ENCODE measurements at regions not wholly inside any gene's neighbourhood (a gene's known extent, or its start where the extent isn't known, plus 50 kb on each side); places are given as distances from the start of the nearest gene placed in this dataset.

- Histone ChIP-seq H2BK120ac (replicated peaks; ENCODE audit: low read depth, low read length) (no peak overlapping the region), H3K14ac (ENCODE audit: insufficient read length) (no peak overlapping the region), H3K79me1 (ENCODE audit: low read depth, low read length) (no peaks in the 10 kb centered on the region), H2BK15ac (ENCODE audit: low read length) (no peak overlapping the region), H4K20me1 (replicated peaks in 1 of 2; ENCODE audit: control insufficient read depth in 1 of 2, insufficient read depth in 2 of 2, low read length in 2 of 2) (no peaks in the 10 kb centered on the region), H3K4me1 (replicated peaks in 1 of 4; ENCODE audit: control insufficient read depth in 3 of 4, insufficient read depth in 4 of 4, low read length in 3 of 4) (peaks cover 0 to 5% (median 2%) of the 10 kb centered on the region in 4 experiments; a peak in 1 of 7 replicates), H3K23me2 (ENCODE audit: low read depth, low read length) (no peaks in the 10 kb centered on the region), H3K27ac (ENCODE audit: low read depth, low read length) (no peak overlapping the region), H3K27me3 (replicated peaks in 1 of 4; ENCODE audit: control insufficient read depth in 3 of 4, extremely low read depth in 1 of 4, insufficient read depth in 3 of 4, low read length in 3 of 4) (no peaks in the 10 kb centered on the region), H3K56ac (replicated peaks; ENCODE audit: insufficient read length, low read depth, low read length) (no peak overlapping the region), H3K18ac (ENCODE audit: extremely low read depth, low read length) (no peak overlapping the region), H4K5ac (ENCODE audit: insufficient read length, low read depth, low read length) (no peak overlapping the region), H3K9ac (replicated peaks in 1 of 4; ENCODE audit: extremely low read depth in 1 of 4, low read depth in 3 of 4, low read length in 3 of 4) (no peak overlapping the region), H3K4ac (replicated peaks; ENCODE audit: insufficient read length, low read depth, low read length) (no peak overlapping the region), H4K91ac (replicated peaks; ENCODE audit: insufficient read length, low read length) (no peak overlapping the region), H2BK5ac (ENCODE audit: low read depth, low read length) (no peak overlapping the region), H4K8ac (ENCODE audit: extremely low read depth, insufficient read depth, low read length) (no peak overlapping the region), H3K36me3 (ENCODE audit: control insufficient read depth in 2 of 4, insufficient read depth in 4 of 4, low read length in 3 of 4) (no peaks in the 10 kb centered on the region), H2AFZ (ENCODE audit: low read length) (no peak overlapping the region), H2AK5ac (ENCODE audit: low read depth, low read length) (no peak overlapping the region), H3K4me3 (ENCODE audit: extremely low read depth in 1 of 4, insufficient read depth in 2 of 4, low read depth in 3 of 4, low read length in 4 of 4) (no peak overlapping the region), H3K9me3 (ENCODE audit: insufficient read depth in 2 of 2, low read depth in 1 of 2, low read length in 1 of 2) (no peaks in the 10 kb centered on the region), H3K23ac (ENCODE audit: insufficient read length) (no peak overlapping the region), H2BK12ac (ENCODE audit: low read depth, low read length) (no peak overlapping the region), H2BK20ac (ENCODE audit: low read length) (no peak overlapping the region), H3K4me2 (ENCODE audit: insufficient read depth in 1 of 2, low read depth in 2 of 2, low read length in 2 of 2) (peak overlapping the region in 1 of 2 experiments; percentile 24; a peak in 2 of 4 replicates), H3K79me2 (ENCODE audit: control insufficient read depth in 1 of 2, insufficient read depth in 2 of 2, low read length in 2 of 2) (no peaks in the 10 kb centered on the region)
- WGBS, 2 experiments (ENCODE audit: extremely low coverage in 1 of 2, insufficient coverage in 1 of 2, insufficient read length in 1 of 2, insufficient replicate concordance in 2 of 2, low coverage in 1 of 2, low lambda C conversion rate in 2 of 2, missing lambda C conversion rate in 1 of 2), result 62% methylated on average over 4 of the region's 4 CpGs; no CpG with 5 or more reads in 1 of the 2 experiments
- CTCF ChIA-PET (ENCODE audit: partially characterized antibody), result interaction anchor here (0.6 to 1.5 kb wide), 3 partner anchors 51 to 277 kb away, joined by 3 to 5 read pairs (median 4); no protein-coding TSS in a partner anchor
- DNase-seq (ENCODE audit: low read depth in 1 of 2, low spot score in 2 of 2) (no peak), FAIRE-seq (no peak)
- POLR2A ChIA-PET (ENCODE audit: partially characterized antibody), result no interaction called here
- TF ChIP-seq CEBPB (IDR thresholded peaks at IDR 0.05; ENCODE audit: low read depth, low read length) (no peak), SAP30 (IDR thresholded peaks at IDR 0.05; ENCODE audit: insufficient read depth, insufficient replicate concordance, low read length) (no peak), JUN (IDR thresholded peaks at IDR 0.05; ENCODE audit: low read depth, low read length) (no peak), MAX (IDR thresholded peaks at IDR 0.05) (no peak), POLR2AphosphoS5 (IDR thresholded peaks at IDR 0.05; ENCODE audit: low read depth, low read length) (no peak), CTCF (IDR thresholded peaks at IDR 0.05; ENCODE audit: control extremely low read depth in 1 of 3, insufficient read depth in 1 of 3, low read depth in 1 of 3, low read length in 3 of 3) (no peak), NRF1 (IDR thresholded peaks at IDR 0.05; ENCODE audit: low read depth, low read length) (no peak), BRCA1 (IDR thresholded peaks at IDR 0.05; ENCODE audit: low read depth, low read length) (no peak)
Measured at GRCh38 chr18:37619964-37620363, 54.4 kb upstream of the CELF4 start.

Data from H1 (cell line).